Loucy (cell line): ENCODE measurements at regions not wholly inside any gene's neighbourhood (a gene's known extent, or its start where the extent isn't known, plus 50 kb on each side); places are given as distances from the start of the nearest gene placed in this dataset.

Source experiments
- H2AFZ ChIP-seq: fragments of 200-600 bp; sonication (generic); 2 replicates; pipeline ENCODE4 v1.6.0; 2016; ENCODE audit warnings: antibody characterized with exemption, mild to moderate bottlenecking, low read length, moderate library complexity
- H3F3A ChIP-seq: fragments of 200-600 bp; 2 replicates; pipeline ENCODE4 v1.6.0; 2016; ENCODE audit warnings: antibody characterized with exemption, low read depth, mild to moderate bottlenecking
- H3K27me3 ChIP-seq: fragments of 200-600 bp; sonication (generic); 2 replicates; pipeline ENCODE4 v1.6.1; 2014; ENCODE audit warnings: low read length, mild to moderate bottlenecking; ENCODE audit not compliant: insufficient read depth, poor library complexity, severe bottlenecking
- H3K36me3 ChIP-seq: fragments of 200-600 bp; sonication (generic); 2 replicates; pipeline ENCODE4 v1.6.1; 2016; ENCODE audit warnings: low read length; ENCODE audit not compliant: insufficient read depth
- H3K4me1 ChIP-seq: fragments of 200-600 bp; sonication (generic); 2 replicates; pipeline ENCODE4 v1.5.1; 2014; ENCODE audit warnings: low read length, mild to moderate bottlenecking; ENCODE audit not compliant: insufficient read depth, poor library complexity, severe bottlenecking
- H3K4me2 ChIP-seq: fragments of 200-600 bp; sonication (generic); 2 replicates; pipeline ENCODE4 v1.6.0; 2014; ENCODE audit warnings: antibody characterized with exemption, low read length, low read depth, mild to moderate bottlenecking; ENCODE audit not compliant: poor library complexity, severe bottlenecking
- H3K4me3 ChIP-seq: fragments of 200-600 bp; sonication (generic); 2 replicates; pipeline ENCODE4 v1.5.1; 2014; ENCODE audit warnings: low read length, mild to moderate bottlenecking, mixed read lengths; ENCODE audit not compliant: poor library complexity, severe bottlenecking
- H3K79me2 ChIP-seq: fragments of 200-600 bp; sonication (generic); 2 replicates; pipeline ENCODE4 v1.6.1; 2014; ENCODE audit warnings: low read length; ENCODE audit not compliant: insufficient read depth
- H3K9ac ChIP-seq: fragments of 200-600 bp; sonication (generic); 2 replicates; pipeline ENCODE4 v1.6.0; 2014; ENCODE audit warnings: mild to moderate bottlenecking, low read depth, low read length, moderate library complexity; ENCODE audit not compliant: poor library complexity, severe bottlenecking
- H3K9me2 ChIP-seq: fragments of 200-600 bp; sonication (generic); replicated peaks from 2 replicates; pipeline ENCODE4 v1.6.1; 2016; ENCODE audit warnings: low read depth, low read length, mixed read lengths
- H3K9me3 ChIP-seq: fragments of 200-600 bp; sonication (generic); 2 replicates; pipeline ENCODE4 v1.6.1; 2014; ENCODE audit warnings: mild to moderate bottlenecking, antibody characterized with exemption, low read length, low read depth; ENCODE audit not compliant: insufficient read depth
- H4K20me1 ChIP-seq: fragments of 200-600 bp; sonication (generic); 2 replicates; pipeline ENCODE4 v1.6.0; 2014; ENCODE audit warnings: antibody characterized with exemption, low read length, mild to moderate bottlenecking; ENCODE audit not compliant: insufficient read depth, poor library complexity, severe bottlenecking
- EZH2phosphoT487 ChIP-seq: fragments of 200-600 bp; IDR thresholded peaks from 2 replicates; pipeline ENCODE4 v1.6.1; 2018; ENCODE audit warnings: antibody characterized with exemption, mild to moderate bottlenecking, moderate library complexity, borderline replicate concordance
- TF ChIP-seq, protein P1 (sequence below): fragments of 200-600 bp; sonication (generic); conservative IDR thresholded peaks from 2 replicates; pipeline ENCODE4 v1.5.1; 2014; ENCODE audit warnings: mild to moderate bottlenecking, antibody characterized with exemption, low read length

DNA sequence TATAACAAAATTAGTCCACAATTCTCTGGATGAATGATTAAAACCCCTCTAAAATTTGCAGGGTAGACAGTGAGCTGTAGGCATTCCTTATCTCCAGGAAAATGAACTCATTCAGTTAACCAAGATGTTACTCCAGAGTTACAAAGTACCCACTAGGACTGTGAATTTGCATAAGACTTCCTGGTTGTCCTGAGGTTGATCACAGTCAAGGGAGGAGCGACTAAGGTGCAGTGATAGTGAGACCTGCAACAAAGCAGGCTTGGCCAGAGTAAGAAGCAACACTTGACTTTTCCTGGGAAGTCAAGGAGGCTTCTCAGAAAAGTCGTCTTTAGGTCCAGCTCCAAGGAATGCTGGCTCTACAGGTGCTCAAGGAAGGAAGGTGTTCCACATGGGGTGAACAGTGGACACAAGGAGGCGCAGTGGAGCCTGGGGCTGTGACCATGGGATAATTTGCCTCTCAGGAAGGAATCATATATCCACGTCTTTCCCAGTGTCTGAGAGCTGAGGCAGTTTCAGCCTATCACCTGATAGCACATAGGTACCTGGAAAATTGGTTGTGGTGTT is 821.1 kb upstream of the EEF2KMT start:
- no peak overlapping the region for H3K4me2 ChIP-seq
- H3K27me3 ChIP-seq, result no peaks in the 10 kb centered on the region
- no peaks in the 10 kb centered on the region for H3K9me3 ChIP-seq
- no peaks in the 10 kb centered on the region for H3K4me1 ChIP-seq
- H3K4me3 ChIP-seq, result no peak overlapping the region
- H3K79me2 ChIP-seq, result no peaks in the 10 kb centered on the region
- no peaks in the 10 kb centered on the region for H4K20me1 ChIP-seq
- no peak overlapping the region for H3K9ac ChIP-seq
- H2AFZ ChIP-seq, result no peak overlapping the region
- H3K9me2 ChIP-seq, result no peaks in the 10 kb centered on the region
- TF ChIP-seq, protein P1, sequence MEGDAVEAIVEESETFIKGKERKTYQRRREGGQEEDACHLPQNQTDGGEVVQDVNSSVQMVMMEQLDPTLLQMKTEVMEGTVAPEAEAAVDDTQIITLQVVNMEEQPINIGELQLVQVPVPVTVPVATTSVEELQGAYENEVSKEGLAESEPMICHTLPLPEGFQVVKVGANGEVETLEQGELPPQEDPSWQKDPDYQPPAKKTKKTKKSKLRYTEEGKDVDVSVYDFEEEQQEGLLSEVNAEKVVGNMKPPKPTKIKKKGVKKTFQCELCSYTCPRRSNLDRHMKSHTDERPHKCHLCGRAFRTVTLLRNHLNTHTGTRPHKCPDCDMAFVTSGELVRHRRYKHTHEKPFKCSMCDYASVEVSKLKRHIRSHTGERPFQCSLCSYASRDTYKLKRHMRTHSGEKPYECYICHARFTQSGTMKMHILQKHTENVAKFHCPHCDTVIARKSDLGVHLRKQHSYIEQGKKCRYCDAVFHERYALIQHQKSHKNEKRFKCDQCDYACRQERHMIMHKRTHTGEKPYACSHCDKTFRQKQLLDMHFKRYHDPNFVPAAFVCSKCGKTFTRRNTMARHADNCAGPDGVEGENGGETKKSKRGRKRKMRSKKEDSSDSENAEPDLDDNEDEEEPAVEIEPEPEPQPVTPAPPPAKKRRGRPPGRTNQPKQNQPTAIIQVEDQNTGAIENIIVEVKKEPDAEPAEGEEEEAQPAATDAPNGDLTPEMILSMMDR, result no peak
- TF ChIP-seq EZH2phosphoT487, result no peak
- H3F3A ChIP-seq, result no peaks in the 10 kb centered on the region
- no peaks in the 10 kb centered on the region for H3K36me3 ChIP-seq

DNA sequence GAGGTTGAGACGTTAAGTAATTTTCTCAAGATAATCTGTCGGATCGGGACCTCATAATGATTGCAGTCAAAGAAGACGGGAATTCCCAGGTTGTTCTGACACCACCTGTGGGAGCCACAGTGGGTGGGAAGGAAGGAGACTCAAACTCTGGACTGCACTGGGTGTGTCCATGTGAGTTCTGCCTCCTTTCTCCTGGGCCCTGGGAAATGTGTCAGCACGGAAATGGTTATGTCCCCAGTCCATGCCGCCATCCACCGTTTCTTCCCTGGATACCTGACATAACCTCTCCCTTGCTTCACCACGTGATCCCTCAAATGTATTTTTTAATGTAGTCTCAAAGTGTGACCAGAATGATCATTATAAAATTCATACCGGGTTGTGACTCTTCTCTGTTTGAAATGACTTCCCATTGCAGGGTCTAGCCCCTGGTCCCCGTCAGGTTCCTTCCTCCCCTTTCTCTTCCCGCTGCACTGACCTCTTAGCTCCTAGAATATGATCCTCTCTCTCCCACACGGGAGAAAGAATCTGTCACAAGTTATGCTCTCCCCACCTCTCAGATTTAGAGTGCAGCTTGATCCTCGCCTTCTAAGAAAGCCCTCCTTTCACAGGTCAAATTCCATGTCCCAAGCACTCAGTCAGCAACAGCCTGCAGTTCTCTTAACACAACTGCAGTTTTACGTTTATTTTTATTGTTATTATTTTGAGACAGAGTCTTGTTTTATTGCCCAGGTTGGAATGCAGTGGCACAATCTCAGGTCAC is 820.0 kb upstream of the EEF2KMT start:
- no peaks in the 10 kb centered on the region for H3K36me3 ChIP-seq
- no peaks in the 10 kb centered on the region for H3K9me3 ChIP-seq
- H3K79me2 ChIP-seq, result no peaks in the 10 kb centered on the region
- TF ChIP-seq EZH2phosphoT487, result no peak
- TF ChIP-seq, protein P1, result no peak
- no peak overlapping the region for H3K4me3 ChIP-seq
- no peaks in the 10 kb centered on the region for H3F3A ChIP-seq
- H3K27me3 ChIP-seq, result no peaks in the 10 kb centered on the region
- no peaks in the 10 kb centered on the region for H3K9me2 ChIP-seq
- no peaks in the 10 kb centered on the region for H4K20me1 ChIP-seq
- H3K9ac ChIP-seq, result no peak overlapping the region
- H2AFZ ChIP-seq, result no peak overlapping the region
- H3K4me1 ChIP-seq, result no peaks in the 10 kb centered on the region
- no peak overlapping the region for H3K4me2 ChIP-seq

DNA sequence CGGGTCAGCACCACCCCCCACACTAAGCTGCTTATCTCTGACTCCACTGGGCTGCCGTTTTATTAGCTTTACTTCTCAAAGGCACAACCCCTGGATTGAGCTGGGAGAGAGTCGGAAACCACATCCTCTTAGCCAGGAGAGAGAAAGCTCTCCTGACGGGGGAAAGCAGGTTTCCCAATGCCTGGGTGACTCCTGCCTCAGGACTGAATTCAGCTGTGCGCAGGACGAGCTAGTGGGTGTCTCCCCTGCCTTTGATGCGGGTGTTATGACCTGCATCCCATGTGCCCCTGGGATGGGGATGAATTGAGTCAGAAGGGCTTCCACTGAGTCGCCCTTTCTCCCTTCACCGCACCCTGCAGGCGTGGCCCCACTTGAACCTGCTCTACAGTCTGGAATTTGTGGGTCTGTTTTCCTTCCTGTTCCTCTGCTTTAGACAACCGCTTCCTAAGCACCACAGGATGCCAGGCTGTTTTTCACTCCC is 819.2 kb upstream of the EEF2KMT start:
- no peak for TF ChIP-seq EZH2phosphoT487
- TF ChIP-seq, protein P1, result no peak
- no peak overlapping the region for H3K9ac ChIP-seq
- H3F3A ChIP-seq, result no peaks in the 10 kb centered on the region
- no peaks in the 10 kb centered on the region for H3K27me3 ChIP-seq
- no peaks in the 10 kb centered on the region for H3K79me2 ChIP-seq
- no peaks in the 10 kb centered on the region for H3K36me3 ChIP-seq
- H4K20me1 ChIP-seq, result no peaks in the 10 kb centered on the region
- H3K9me2 ChIP-seq, result no peaks in the 10 kb centered on the region
- H2AFZ ChIP-seq, result no peak overlapping the region
- no peaks in the 10 kb centered on the region for H3K9me3 ChIP-seq
- no peaks in the 10 kb centered on the region for H3K4me1 ChIP-seq
- no peak overlapping the region for H3K4me3 ChIP-seq
- H3K4me2 ChIP-seq, result no peak overlapping the region
